Upper lobe of left lung (tissue), 4 donors: ENCODE measurements at regions not wholly inside any gene's neighbourhood (a gene's known extent, or its start where the extent isn't known, plus 50 kb on each side); places are given as distances from the start of the nearest gene placed in this dataset.

ENCODE experiments used
- EP300 ChIP-seq, 4 donors: sonication (generic); formaldehyde crosslinking; IDR thresholded peaks; one replicate each; pipeline ENCODE4 v1.5.1; 2017; ENCODE audit warnings: antibody characterized with exemption in 4 of 4, control low read depth in 2 of 4
- POLR2A ChIP-seq, 4 donors: fragments of 450-650 bp; IDR thresholded peaks; one replicate each; pipeline ENCODE4 v1.5.1; 2016 to 2017; ENCODE audit warnings: antibody characterized with exemption in 4 of 4, mild to moderate bottlenecking in 2 of 4
- POLR2AphosphoS5 ChIP-seq, 2 donors: sonication (generic); formaldehyde crosslinking; IDR thresholded peaks; one replicate each; pipeline ENCODE4 v1.5.1; 2017; ENCODE audit warnings: antibody characterized with exemption in 2 of 2
- TF ChIP-seq, protein P1 (sequence below), 6 experiments: fragments of 450-650 bp in 4 of 6; fragments of 200-600 bp in 2 of 6; sonication (generic) in 2 of 6; IDR thresholded peaks; one replicate each; pipeline ENCODE4 v1.5.1; 2016 to 2019; ENCODE audit warnings: antibody characterized with exemption in 6 of 6

GRCh38 chr20:54337144-54337543 is 129.3 kb downstream of the PFDN4 start:
- TF ChIP-seq POLR2AphosphoS5 (IDR thresholded peaks at IDR 0.05) (no peak), EP300 (IDR thresholded peaks at IDR 0.05) (no peak), POLR2A (IDR thresholded peaks at IDR 0.05) (no peak)
- TF ChIP-seq, protein P1, sequence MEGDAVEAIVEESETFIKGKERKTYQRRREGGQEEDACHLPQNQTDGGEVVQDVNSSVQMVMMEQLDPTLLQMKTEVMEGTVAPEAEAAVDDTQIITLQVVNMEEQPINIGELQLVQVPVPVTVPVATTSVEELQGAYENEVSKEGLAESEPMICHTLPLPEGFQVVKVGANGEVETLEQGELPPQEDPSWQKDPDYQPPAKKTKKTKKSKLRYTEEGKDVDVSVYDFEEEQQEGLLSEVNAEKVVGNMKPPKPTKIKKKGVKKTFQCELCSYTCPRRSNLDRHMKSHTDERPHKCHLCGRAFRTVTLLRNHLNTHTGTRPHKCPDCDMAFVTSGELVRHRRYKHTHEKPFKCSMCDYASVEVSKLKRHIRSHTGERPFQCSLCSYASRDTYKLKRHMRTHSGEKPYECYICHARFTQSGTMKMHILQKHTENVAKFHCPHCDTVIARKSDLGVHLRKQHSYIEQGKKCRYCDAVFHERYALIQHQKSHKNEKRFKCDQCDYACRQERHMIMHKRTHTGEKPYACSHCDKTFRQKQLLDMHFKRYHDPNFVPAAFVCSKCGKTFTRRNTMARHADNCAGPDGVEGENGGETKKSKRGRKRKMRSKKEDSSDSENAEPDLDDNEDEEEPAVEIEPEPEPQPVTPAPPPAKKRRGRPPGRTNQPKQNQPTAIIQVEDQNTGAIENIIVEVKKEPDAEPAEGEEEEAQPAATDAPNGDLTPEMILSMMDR (IDR thresholded peaks at IDR 0.05) = no peak
